ENCODE measurements at regions not wholly inside any gene's neighbourhood (a gene's known extent, or its start where the extent isn't known, plus 50 kb on each side); places are given as distances from the start of the nearest gene placed in this dataset.

- H3K27ac ChIP-seq (ENCODE audit: low read depth in 1 of 3, low read length in 2 of 3) = no peak overlapping the region
These were observed 130.1 kb downstream of the KLF12 start for GRCh38 chr13:74004109-74004508.

GRCh38 chr13:74003374-74003773, 130.8 kb downstream of the KLF12 start:
- Histone ChIP-seq H3K9me3 (ENCODE audit: control insufficient read depth in 2 of 2, insufficient read depth in 1 of 2, low read depth in 1 of 2, low read length in 1 of 2) (no peaks in the 10 kb centered on the region), H3K4me3 (ENCODE audit: low read depth in 1 of 3, low read length in 3 of 3) (no peak overlapping the region), H3K36me3 (ENCODE audit: control insufficient read depth in 3 of 3, insufficient read depth in 2 of 3, low read depth in 1 of 3, low read length in 3 of 3) (no peaks in the 10 kb centered on the region), H3K27me3 (ENCODE audit: control insufficient read depth in 3 of 3, insufficient read depth in 3 of 3, low read length in 3 of 3) (no peaks in the 10 kb centered on the region), H3K4me1 (ENCODE audit: control insufficient read depth in 3 of 3, insufficient read depth in 2 of 3, low read depth in 1 of 3, low read length in 2 of 3) (no peaks in the 10 kb centered on the region), H3K27ac (ENCODE audit: low read depth in 1 of 3, low read length in 2 of 3) (no peak overlapping the region)
- DNase-seq (no peak), FAIRE-seq (no peak)
- 46 to 56% (median 46%) methylated on average over 1 of the region's 1 CpG for WGBS, 3 donors

More at GRCh38 chr13:74004109-74004508, 130.1 kb downstream of the KLF12 start:
- 95 to 99% (median 96%) methylated on average over 2 of the region's 2 CpGs for WGBS, 3 donors
- FAIRE-seq (no peak), DNase-seq (no peak)
- Histone ChIP-seq H3K9me3 (ENCODE audit: control insufficient read depth in 2 of 2, insufficient read depth in 1 of 2, low read depth in 1 of 2, low read length in 1 of 2) (no peaks in the 10 kb centered on the region), H3K36me3 (ENCODE audit: control insufficient read depth in 3 of 3, insufficient read depth in 2 of 3, low read depth in 1 of 3, low read length in 3 of 3) (no peaks in the 10 kb centered on the region), H3K27me3 (ENCODE audit: control insufficient read depth in 3 of 3, insufficient read depth in 3 of 3, low read length in 3 of 3) (no peaks in the 10 kb centered on the region), H3K4me1 (ENCODE audit: control insufficient read depth in 3 of 3, insufficient read depth in 2 of 3, low read depth in 1 of 3, low read length in 2 of 3) (no peaks in the 10 kb centered on the region), H3K4me3 (ENCODE audit: low read depth in 1 of 3, low read length in 3 of 3) (no peak overlapping the region)

GRCh38 chr13:74000876-74001275, 133.3 kb downstream of the KLF12 start:
- Histone ChIP-seq H3K9me3 (ENCODE audit: control insufficient read depth in 2 of 2, insufficient read depth in 1 of 2, low read depth in 1 of 2, low read length in 1 of 2) (no peaks in the 10 kb centered on the region), H3K4me3 (ENCODE audit: low read depth in 1 of 3, low read length in 3 of 3) (no peak overlapping the region), H3K36me3 (ENCODE audit: control insufficient read depth in 3 of 3, insufficient read depth in 2 of 3, low read depth in 1 of 3, low read length in 3 of 3) (no peaks in the 10 kb centered on the region), H3K4me1 (ENCODE audit: control insufficient read depth in 3 of 3, insufficient read depth in 2 of 3, low read depth in 1 of 3, low read length in 2 of 3) (no peaks in the 10 kb centered on the region), H3K27ac (ENCODE audit: low read depth in 1 of 3, low read length in 2 of 3) (no peak overlapping the region), H3K27me3 (ENCODE audit: control insufficient read depth in 3 of 3, insufficient read depth in 3 of 3, low read length in 3 of 3) (no peaks in the 10 kb centered on the region)
- DNase-seq = no peak
- no peak for FAIRE-seq
- 80 to 97% (median 91%) methylated on average over 1 of the region's 1 CpG for WGBS, 3 donors

GRCh38 chr13:73998631-73999030, 135.6 kb downstream of the KLF12 start:
- no peak for DNase-seq
- Histone ChIP-seq H3K9me3 (ENCODE audit: control insufficient read depth in 2 of 2, insufficient read depth in 1 of 2, low read depth in 1 of 2, low read length in 1 of 2) (no peaks in the 10 kb centered on the region), H3K4me3 (ENCODE audit: low read depth in 1 of 3, low read length in 3 of 3) (no peak overlapping the region), H3K4me1 (ENCODE audit: control insufficient read depth in 3 of 3, insufficient read depth in 2 of 3, low read depth in 1 of 3, low read length in 2 of 3) (no peaks in the 10 kb centered on the region), H3K27ac (ENCODE audit: low read depth in 1 of 3, low read length in 2 of 3) (no peak overlapping the region), H3K27me3 (ENCODE audit: control insufficient read depth in 3 of 3, insufficient read depth in 3 of 3, low read length in 3 of 3) (no peaks in the 10 kb centered on the region), H3K36me3 (ENCODE audit: control insufficient read depth in 3 of 3, insufficient read depth in 2 of 3, low read depth in 1 of 3, low read length in 3 of 3) (no peaks in the 10 kb centered on the region)
- FAIRE-seq = no peak
- 81 to 87% (median 81%) methylated on average over 2 of the region's 2 CpGs for WGBS, 3 donors

GRCh38 chr13:73997964-73998363, 136.2 kb downstream of the KLF12 start:
- H3K36me3 ChIP-seq (ENCODE audit: control insufficient read depth in 3 of 3, insufficient read depth in 2 of 3, low read depth in 1 of 3, low read length in 3 of 3) = peaks cover 0 to under 1% (median 0%) of the 10 kb centered on the region in 3 donors
- no peaks in the 10 kb centered on the region for H3K9me3 ChIP-seq (ENCODE audit: control insufficient read depth in 2 of 2, insufficient read depth in 1 of 2, low read depth in 1 of 2, low read length in 1 of 2)
- no peaks in the 10 kb centered on the region for H3K27me3 ChIP-seq (ENCODE audit: control insufficient read depth in 3 of 3, insufficient read depth in 3 of 3, low read length in 3 of 3)
- H3K27ac ChIP-seq (ENCODE audit: low read depth in 1 of 3, low read length in 2 of 3) = no peak overlapping the region
- DNase-seq (no peak), FAIRE-seq (no peak)
- H3K4me3 ChIP-seq (ENCODE audit: low read depth in 1 of 3, low read length in 3 of 3) = no peak overlapping the region
- H3K4me1 ChIP-seq (ENCODE audit: control insufficient read depth in 3 of 3, insufficient read depth in 2 of 3, low read depth in 1 of 3, low read length in 2 of 3) = no peaks in the 10 kb centered on the region

- Histone ChIP-seq H3K27ac (ENCODE audit: low read depth in 1 of 3, low read length in 2 of 3) (no peak overlapping the region), H3K9me3 (ENCODE audit: control insufficient read depth in 2 of 2, insufficient read depth in 1 of 2, low read depth in 1 of 2, low read length in 1 of 2) (no peaks in the 10 kb centered on the region), H3K4me3 (ENCODE audit: low read depth in 1 of 3, low read length in 3 of 3) (no peak overlapping the region), H3K27me3 (ENCODE audit: control insufficient read depth in 3 of 3, insufficient read depth in 3 of 3, low read length in 3 of 3) (no peaks in the 10 kb centered on the region), H3K36me3 (ENCODE audit: control insufficient read depth in 3 of 3, insufficient read depth in 2 of 3, low read depth in 1 of 3, low read length in 3 of 3) (peaks cover 0 to 3% (median 0%) of the 10 kb centered on the region in 3 donors), H3K4me1 (ENCODE audit: control insufficient read depth in 3 of 3, insufficient read depth in 2 of 3, low read depth in 1 of 3, low read length in 2 of 3) (no peaks in the 10 kb centered on the region)
- DNase-seq (no peak), FAIRE-seq (no peak)
- WGBS, 3 donors = 96 to 99% (median 99%) methylated on average over 4 of the region's 4 CpGs
These were observed 137.6 kb downstream of the KLF12 start for GRCh38 chr13:73996569-73996968.

- FAIRE-seq (no peak), DNase-seq (no peak)
- 90 to 99% (median 98%) methylated on average over 2 of the region's 2 CpGs for WGBS, 3 donors
- Histone ChIP-seq H3K36me3 (ENCODE audit: control insufficient read depth in 3 of 3, insufficient read depth in 2 of 3, low read depth in 1 of 3, low read length in 3 of 3) (peaks cover 0 to 3% (median 0%) of the 10 kb centered on the region in 3 donors), H3K9me3 (ENCODE audit: control insufficient read depth in 2 of 2, insufficient read depth in 1 of 2, low read depth in 1 of 2, low read length in 1 of 2) (no peaks in the 10 kb centered on the region), H3K27me3 (ENCODE audit: control insufficient read depth in 3 of 3, insufficient read depth in 3 of 3, low read length in 3 of 3) (no peaks in the 10 kb centered on the region), H3K4me1 (ENCODE audit: control insufficient read depth in 3 of 3, insufficient read depth in 2 of 3, low read depth in 1 of 3, low read length in 2 of 3) (no peaks in the 10 kb centered on the region), H3K27ac (ENCODE audit: low read depth in 1 of 3, low read length in 2 of 3) (no peak overlapping the region), H3K4me3 (ENCODE audit: low read depth in 1 of 3, low read length in 3 of 3) (no peak overlapping the region)
These were observed 138.5 kb downstream of the KLF12 start for GRCh38 chr13:73995736-73996135.

GRCh38 chr13:73993661-73994060, 140.5 kb downstream of the KLF12 start:
- no peaks in the 10 kb centered on the region for H3K9me3 ChIP-seq (ENCODE audit: control insufficient read depth in 2 of 2, insufficient read depth in 1 of 2, low read depth in 1 of 2, low read length in 1 of 2)
- H3K4me3 ChIP-seq (ENCODE audit: low read depth in 1 of 3, low read length in 3 of 3) = no peak overlapping the region
- DNase-seq = no peak
- H3K27ac ChIP-seq (ENCODE audit: low read depth in 1 of 3, low read length in 2 of 3) = no peak overlapping the region
- no peaks in the 10 kb centered on the region for H3K4me1 ChIP-seq (ENCODE audit: control insufficient read depth in 3 of 3, insufficient read depth in 2 of 3, low read depth in 1 of 3, low read length in 2 of 3)
- no peak for FAIRE-seq
- peaks cover 0 to 3% (median 0%) of the 10 kb centered on the region in 3 donors for H3K36me3 ChIP-seq (ENCODE audit: control insufficient read depth in 3 of 3, insufficient read depth in 2 of 3, low read depth in 1 of 3, low read length in 3 of 3)
- H3K27me3 ChIP-seq (ENCODE audit: control insufficient read depth in 3 of 3, insufficient read depth in 3 of 3, low read length in 3 of 3) = no peaks in the 10 kb centered on the region

- H3K9me3 ChIP-seq (ENCODE audit: control insufficient read depth in 2 of 2, insufficient read depth in 1 of 2, low read depth in 1 of 2, low read length in 1 of 2) = no peaks in the 10 kb centered on the region
- no peak for FAIRE-seq
- 53 to 81% (median 74%) methylated on average over 3 of the region's 3 CpGs for WGBS, 3 donors
- no peak for DNase-seq
- no peaks in the 10 kb centered on the region for H3K27me3 ChIP-seq (ENCODE audit: control insufficient read depth in 3 of 3, insufficient read depth in 3 of 3, low read length in 3 of 3)
- H3K36me3 ChIP-seq (ENCODE audit: control insufficient read depth in 3 of 3, insufficient read depth in 2 of 3, low read depth in 1 of 3, low read length in 3 of 3) = peaks cover 0 to 3% (median 0%) of the 10 kb centered on the region in 3 donors
- H3K4me3 ChIP-seq (ENCODE audit: low read depth in 1 of 3, low read length in 3 of 3) = no peak overlapping the region
- H3K4me1 ChIP-seq (ENCODE audit: control insufficient read depth in 3 of 3, insufficient read depth in 2 of 3, low read depth in 1 of 3, low read length in 2 of 3) = no peaks in the 10 kb centered on the region
- H3K27ac ChIP-seq (ENCODE audit: low read depth in 1 of 3, low read length in 2 of 3) = no peak overlapping the region
These were observed 142.3 kb downstream of the KLF12 start for GRCh38 chr13:73991884-73992283.

Data from small intestine (tissue), 7 donors.